HL-60 (cell line): ENCODE measurements at regions not wholly inside any gene's neighbourhood (a gene's known extent, or its start where the extent isn't known, plus 50 kb on each side); places are given as distances from the start of the nearest gene placed in this dataset.
"Not testable (repeated sequence)": the region's sequence is repeated elsewhere in the genome, so short reads cannot be mapped to it uniquely, and the experiment has no call there.

ENCODE experiments used
- DNase-seq, 2 experiments: peaks; one replicate each; pipeline ENCODE4 v3.0.0-alpha.2; 2010 to 2020; ENCODE audit warnings: low read depth in 1 of 2, low spot score in 1 of 2
- H3K27ac ChIP-seq: fragments of 250-450 bp; sonication (Bioruptor Pico); replicated peaks from 2 replicates; pipeline ENCODE4 v1.5.1; 2020; ENCODE audit warnings: mild to moderate bottlenecking, moderate library complexity
- H3K27me3 ChIP-seq: fragments of 250-450 bp; sonication (Bioruptor Pico); 2 replicates; pipeline ENCODE4 v1.5.1; 2021; ENCODE audit warnings: mild to moderate bottlenecking, moderate library complexity; ENCODE audit not compliant: insufficient read depth, poor library complexity, severe bottlenecking
- H3K4me3 ChIP-seq: replicated peaks from 2 replicates; pipeline ENCODE4 v1.5.1; 2011; ENCODE audit warnings: mild to moderate bottlenecking, control low read depth, low read length; ENCODE audit not compliant: insufficient read depth
- CTCF ChIP-seq: IDR thresholded peaks from one replicate; pipeline ENCODE4 v1.5.1; 2011; ENCODE audit warnings: low read length, control low read depth, inconsistent platforms; ENCODE audit not compliant: insufficient read depth
- GABPA ChIP-seq: IDR thresholded peaks from 2 replicates; pipeline ENCODE4 v1.6.1; 2012; ENCODE audit warnings: low read depth
- POLR2AphosphoS5 ChIP-seq: IDR thresholded peaks from 2 replicates; pipeline ENCODE4 v1.6.1; 2012; ENCODE audit warnings: low read depth
- REST ChIP-seq: IDR thresholded peaks from 2 replicates; pipeline ENCODE4 v1.6.1; 2012; ENCODE audit warnings: low read depth; ENCODE audit not compliant: insufficient replicate concordance
- SPI1 ChIP-seq: IDR thresholded peaks from 2 replicates; pipeline ENCODE4 v1.6.1; 2012; ENCODE audit warnings: low read depth, mild to moderate bottlenecking, borderline replicate concordance

- TF ChIP-seq GABPA: no peak
- no peak for TF ChIP-seq POLR2AphosphoS5
- no peak for TF ChIP-seq SPI1
- no peak for TF ChIP-seq CTCF
- no peak for TF ChIP-seq REST
- Histone ChIP-seq H3K4me3 (no peak overlapping the region), H3K27ac (no peak overlapping the region), H3K27me3 (no peaks in the 10 kb centered on the region)
- peak; percentile 30 to 84 for DNase-seq
These were observed 132.4 kb downstream of the ZMAT1 start for GRCh38 chrX:101799387-101799786.

- no peak for DNase-seq
- H3K4me3 ChIP-seq: no peak overlapping the region
- TF ChIP-seq SPI1 (no peak), CTCF (no peak), POLR2AphosphoS5 (no peak)
- H3K27ac ChIP-seq: no peak overlapping the region
- H3K27me3 ChIP-seq: peaks cover 3% of the 10 kb centered on the region
These were observed 128.3 kb upstream of the ARMCX2 start for GRCh38 chrX:101787934-101788333.

GRCh38 chrX:101785142-101785541, 125.5 kb upstream of the ARMCX2 start:
- H3K27me3 ChIP-seq: no peaks in the 10 kb centered on the region
- no peak for TF ChIP-seq SPI1
- no peak for TF ChIP-seq POLR2AphosphoS5
- no peak for TF ChIP-seq REST
- no peak for TF ChIP-seq GABPA
- no peak for TF ChIP-seq CTCF
- no peak for DNase-seq
- no peak overlapping the region for H3K4me3 ChIP-seq
- no peak overlapping the region for H3K27ac ChIP-seq

DNA sequence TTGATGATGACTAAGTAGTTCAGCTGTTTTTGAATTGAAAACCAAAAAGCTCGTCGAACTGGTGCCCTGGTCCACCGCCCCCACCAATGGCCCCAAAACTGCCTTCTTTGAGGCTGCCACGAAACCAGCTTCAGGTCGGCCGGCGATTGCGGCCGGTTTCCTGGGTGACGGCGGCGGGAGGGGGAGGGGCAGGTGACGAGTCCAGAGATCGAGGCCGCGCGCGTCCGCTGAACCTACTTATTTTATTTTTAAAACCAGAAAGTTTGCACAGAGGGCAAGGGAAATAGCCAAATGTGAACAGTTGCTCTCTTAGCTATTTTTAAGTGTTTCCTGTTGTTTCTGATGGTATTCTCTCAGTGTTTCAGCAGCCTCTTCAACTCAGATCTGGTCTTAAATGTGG, 120.8 kb upstream of the ARMCX2 start:
- not testable (repeated sequence) for H3K4me3 ChIP-seq, H3K27me3 ChIP-seq, H3K27ac ChIP-seq, DNase-seq
